ENCODE measurements at regions not wholly inside any gene's neighbourhood (a gene's known extent, or its start where the extent isn't known, plus 50 kb on each side); places are given as distances from the start of the nearest gene placed in this dataset.

- no peak overlapping the region for H3K27ac ChIP-seq (ENCODE audit: low read length)
- no peaks in the 10 kb centered on the region for H3K79me2 ChIP-seq (ENCODE audit: insufficient read depth, low read length)
- TF ChIP-seq CTCF (IDR thresholded peaks at IDR 0.05; ENCODE audit: borderline replicate concordance, extremely low read depth, low read length, poor library complexity, severe bottlenecking) = no peak
- TF ChIP-seq EZH2 (IDR thresholded peaks at IDR 0.05; ENCODE audit: borderline replicate concordance, low read depth, low read length, severe bottlenecking) = no peak
- no peak overlapping the region for H3K4me2 ChIP-seq (ENCODE audit: insufficient read depth, low read length)
- no peak overlapping the region for H3K4me3 ChIP-seq (ENCODE audit: low read depth in 1 of 2, low read length in 2 of 2)
- H4K20me1 ChIP-seq (ENCODE audit: insufficient read depth, low read length) = no peaks in the 10 kb centered on the region
- no peak for ATAC-seq (ENCODE audit: insufficient read depth, low read depth)
- H3K36me3 ChIP-seq (ENCODE audit: insufficient read depth, low read length) = no peaks in the 10 kb centered on the region
- DNase-seq = no peak
- H3K27me3 ChIP-seq (ENCODE audit: insufficient read depth, low read length, poor library complexity) = no peaks in the 10 kb centered on the region
- H3K9me3 ChIP-seq (ENCODE audit: insufficient read depth, low read length, severe bottlenecking) = no peaks in the 10 kb centered on the region
- no peak overlapping the region for H3K9ac ChIP-seq (ENCODE audit: low read depth, low read length)
- no peak overlapping the region for H2AFZ ChIP-seq (ENCODE audit: low read depth, low read length)
- no peaks in the 10 kb centered on the region for H3K4me1 ChIP-seq (ENCODE audit: insufficient read depth, low read length)
Observed at GRCh38 chr2:206850369-206850768, 85.0 kb downstream of the FASTKD2 start.

- Histone ChIP-seq H3K4me1 (ENCODE audit: insufficient read depth, low read length) (no peaks in the 10 kb centered on the region), H2AFZ (ENCODE audit: low read depth, low read length) (no peak overlapping the region), H3K27me3 (ENCODE audit: insufficient read depth, low read length, poor library complexity) (no peaks in the 10 kb centered on the region), H3K9me3 (ENCODE audit: insufficient read depth, low read length, severe bottlenecking) (no peaks in the 10 kb centered on the region), H4K20me1 (ENCODE audit: insufficient read depth, low read length) (no peaks in the 10 kb centered on the region), H3K4me3 (ENCODE audit: low read depth in 1 of 2, low read length in 2 of 2) (no peak overlapping the region), H3K36me3 (ENCODE audit: insufficient read depth, low read length) (no peaks in the 10 kb centered on the region), H3K27ac (ENCODE audit: low read length) (no peak overlapping the region), H3K79me2 (ENCODE audit: insufficient read depth, low read length) (no peaks in the 10 kb centered on the region), H3K4me2 (ENCODE audit: insufficient read depth, low read length) (no peak overlapping the region), H3K9ac (ENCODE audit: low read depth, low read length) (no peak overlapping the region)
- no peak for DNase-seq
- ATAC-seq (ENCODE audit: insufficient read depth, low read depth) = no peak
- TF ChIP-seq CTCF (IDR thresholded peaks at IDR 0.05; ENCODE audit: borderline replicate concordance, extremely low read depth, low read length, poor library complexity, severe bottlenecking) = no peak
- TF ChIP-seq EZH2 (IDR thresholded peaks at IDR 0.05; ENCODE audit: borderline replicate concordance, low read depth, low read length, severe bottlenecking) = no peak
Observed at GRCh38 chr2:206851521-206851920, 86.1 kb downstream of the FASTKD2 start.

GRCh38 chr2:206853915-206854314 lies 85.4 kb upstream of the CPO start:
- TF ChIP-seq EZH2 (IDR thresholded peaks at IDR 0.05; ENCODE audit: borderline replicate concordance, low read depth, low read length, severe bottlenecking) = no peak
- TF ChIP-seq CTCF (IDR thresholded peaks at IDR 0.05; ENCODE audit: borderline replicate concordance, extremely low read depth, low read length, poor library complexity, severe bottlenecking) = no peak
- Histone ChIP-seq H3K9me3 (ENCODE audit: insufficient read depth, low read length, severe bottlenecking) (no peaks in the 10 kb centered on the region), H3K9ac (ENCODE audit: low read depth, low read length) (no peak overlapping the region)

More at GRCh38 chr2:206853915-206854314, 85.4 kb upstream of the CPO start:
- ATAC-seq (ENCODE audit: insufficient read depth, low read depth) (no peak), DNase-seq (no peak)
- Histone ChIP-seq H3K27ac (ENCODE audit: low read length) (no peak overlapping the region), H3K4me1 (ENCODE audit: insufficient read depth, low read length) (peaks cover 11% of the 10 kb centered on the region), H2AFZ (ENCODE audit: low read depth, low read length) (no peak overlapping the region), H3K27me3 (ENCODE audit: insufficient read depth, low read length, poor library complexity) (no peaks in the 10 kb centered on the region), H3K79me2 (ENCODE audit: insufficient read depth, low read length) (no peaks in the 10 kb centered on the region), H3K4me3 (ENCODE audit: low read depth in 1 of 2, low read length in 2 of 2) (no peak overlapping the region), H3K36me3 (ENCODE audit: insufficient read depth, low read length) (no peaks in the 10 kb centered on the region), H3K4me2 (ENCODE audit: insufficient read depth, low read length) (no peak overlapping the region), H4K20me1 (ENCODE audit: insufficient read depth, low read length) (no peaks in the 10 kb centered on the region)
